ENCODE measurements at regions not wholly inside any gene's neighbourhood (a gene's known extent, or its start where the extent isn't known, plus 50 kb on each side); places are given as distances from the start of the nearest gene placed in this dataset.

DNA sequence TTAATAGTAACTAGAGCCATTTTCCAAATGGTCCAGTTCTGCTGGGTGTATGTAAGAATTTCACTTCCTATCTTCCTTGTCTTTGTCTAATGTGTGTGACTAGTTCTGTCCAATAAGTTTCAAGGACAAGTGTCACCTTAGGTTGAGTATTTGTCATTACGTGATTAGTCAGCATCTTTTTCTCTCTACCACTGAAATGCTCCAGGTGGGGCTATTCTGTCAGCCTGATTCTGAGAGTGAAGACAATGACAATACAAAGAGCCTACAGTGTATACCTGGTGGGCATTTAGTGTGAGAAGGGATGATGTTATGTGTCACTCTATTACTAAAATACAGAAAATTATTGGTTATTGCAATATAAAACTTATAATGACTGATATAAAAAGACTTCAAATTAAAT lies 876.3 kb downstream of the C4orf33 start:
- ChIA-PET CTCF (no interaction called here), POLR2A (no interaction called here)
- Mint-ChIP-seq H3K36me3 (ENCODE audit: insufficient read depth, unreplicated experiment) (no peaks in the 10 kb centered on the region), H3K4me3 (ENCODE audit: unreplicated experiment) (no peak overlapping the region), H3K27me3 (ENCODE audit: insufficient read depth, unreplicated experiment) (no peaks in the 10 kb centered on the region), H3K27ac (ENCODE audit: unreplicated experiment) (no peak overlapping the region), H3K9me3 (ENCODE audit: unreplicated experiment) (no peaks in the 10 kb centered on the region), H3K4me1 (ENCODE audit: low read depth, unreplicated experiment) (no peaks in the 10 kb centered on the region)
- peak in 1 of 2 experiments; percentile 2 for DNase-seq
- Histone ChIP-seq H3K36me3 (ENCODE audit: control insufficient read depth, insufficient read depth, low read length) (no peaks in the 10 kb centered on the region), H3K27me3 (replicated peaks; ENCODE audit: control insufficient read depth, insufficient read depth, low read length) (no peaks in the 10 kb centered on the region), H3K4me1 (no peaks in the 10 kb centered on the region), H3K4me3 (ENCODE audit: low read depth, low read length) (no peak overlapping the region), H3K9me3 (no peaks in the 10 kb centered on the region)
- intact Hi-C loops (cut with micrococcal nuclease; ENCODE audit: unreplicated experiment) = no loop called here
- TF ChIP-seq, protein P1, sequence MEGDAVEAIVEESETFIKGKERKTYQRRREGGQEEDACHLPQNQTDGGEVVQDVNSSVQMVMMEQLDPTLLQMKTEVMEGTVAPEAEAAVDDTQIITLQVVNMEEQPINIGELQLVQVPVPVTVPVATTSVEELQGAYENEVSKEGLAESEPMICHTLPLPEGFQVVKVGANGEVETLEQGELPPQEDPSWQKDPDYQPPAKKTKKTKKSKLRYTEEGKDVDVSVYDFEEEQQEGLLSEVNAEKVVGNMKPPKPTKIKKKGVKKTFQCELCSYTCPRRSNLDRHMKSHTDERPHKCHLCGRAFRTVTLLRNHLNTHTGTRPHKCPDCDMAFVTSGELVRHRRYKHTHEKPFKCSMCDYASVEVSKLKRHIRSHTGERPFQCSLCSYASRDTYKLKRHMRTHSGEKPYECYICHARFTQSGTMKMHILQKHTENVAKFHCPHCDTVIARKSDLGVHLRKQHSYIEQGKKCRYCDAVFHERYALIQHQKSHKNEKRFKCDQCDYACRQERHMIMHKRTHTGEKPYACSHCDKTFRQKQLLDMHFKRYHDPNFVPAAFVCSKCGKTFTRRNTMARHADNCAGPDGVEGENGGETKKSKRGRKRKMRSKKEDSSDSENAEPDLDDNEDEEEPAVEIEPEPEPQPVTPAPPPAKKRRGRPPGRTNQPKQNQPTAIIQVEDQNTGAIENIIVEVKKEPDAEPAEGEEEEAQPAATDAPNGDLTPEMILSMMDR (IDR thresholded peaks at IDR 0.05; ENCODE audit: insufficient read depth in 1 of 2, low read depth in 1 of 2, low read length in 1 of 2, severe bottlenecking in 1 of 2, unreplicated experiment in 1 of 2) = peak in 1 of 2 experiments; percentile 39
- no TSS peak for BruUV-seq (replicated peaks)

GRCh38 chr4:129974730-129975129 lies 878.8 kb downstream of the C4orf33 start:
- ChIA-PET POLR2A (no interaction called here), CTCF (interaction anchor here (0.6 kb wide), 1 partner anchor 13 kb away, joined by 3 read pairs; no protein-coding TSS in a partner anchor)
- no peak overlapping the region for H3K4me3 Mint-ChIP-seq (ENCODE audit: unreplicated experiment)
- Histone ChIP-seq H3K4me1 (no peaks in the 10 kb centered on the region), H3K27me3 (replicated peaks; ENCODE audit: control insufficient read depth, insufficient read depth, low read length) (no peaks in the 10 kb centered on the region), H3K36me3 (ENCODE audit: control insufficient read depth, insufficient read depth, low read length) (no peaks in the 10 kb centered on the region), H3K4me3 (ENCODE audit: low read depth, low read length) (no peak overlapping the region), H3K9me3 (no peaks in the 10 kb centered on the region)
- no peaks in the 10 kb centered on the region for H3K9me3 Mint-ChIP-seq (ENCODE audit: unreplicated experiment)
- no peak overlapping the region for H3K27ac Mint-ChIP-seq (ENCODE audit: unreplicated experiment)
- TF ChIP-seq, protein P1 (IDR thresholded peaks at IDR 0.05; ENCODE audit: insufficient read depth in 1 of 2, low read depth in 1 of 2, low read length in 1 of 2, severe bottlenecking in 1 of 2, unreplicated experiment in 1 of 2) = no peak
- no peaks in the 10 kb centered on the region for H3K36me3 Mint-ChIP-seq (ENCODE audit: insufficient read depth, unreplicated experiment)
- no TSS peak for BruUV-seq (replicated peaks)
- H3K27me3 Mint-ChIP-seq (ENCODE audit: insufficient read depth, unreplicated experiment) = no peaks in the 10 kb centered on the region
- intact Hi-C loops (cut with micrococcal nuclease; ENCODE audit: unreplicated experiment) = no loop called here
- no peak for DNase-seq
- H3K4me1 Mint-ChIP-seq (ENCODE audit: low read depth, unreplicated experiment) = no peaks in the 10 kb centered on the region

DNA sequence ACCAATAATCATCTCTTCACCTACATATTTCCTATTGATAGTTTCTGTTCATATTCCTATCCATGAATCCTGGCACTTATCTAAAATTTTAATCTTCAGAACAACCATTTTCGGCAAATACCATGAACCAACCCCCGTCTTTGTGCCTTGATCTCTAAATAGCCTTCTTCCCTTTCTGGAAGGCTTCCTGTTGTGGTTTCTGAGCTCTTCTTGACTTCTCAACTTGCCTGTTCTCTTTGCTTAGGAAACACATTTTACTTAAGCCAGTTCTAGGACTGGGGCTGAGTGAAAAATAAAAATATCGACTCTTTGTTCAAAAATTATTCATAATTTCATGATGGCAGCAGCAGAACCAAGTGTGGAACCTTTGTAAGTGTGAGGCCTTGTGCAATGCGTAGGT lies 882.4 kb downstream of the C4orf33 start:
- ChIA-PET CTCF (no interaction called here), POLR2A (no interaction called here)
- no peaks in the 10 kb centered on the region for H3K27me3 ChIP-seq (replicated peaks; ENCODE audit: control insufficient read depth, insufficient read depth, low read length)

More for the DNA sequence above, 882.4 kb downstream of the C4orf33 start:
- Histone ChIP-seq H3K9me3 (no peaks in the 10 kb centered on the region), H3K36me3 (ENCODE audit: control insufficient read depth, insufficient read depth, low read length) (no peaks in the 10 kb centered on the region), H3K4me1 (no peaks in the 10 kb centered on the region), H3K4me3 (ENCODE audit: low read depth, low read length) (no peak overlapping the region)
- H3K27me3 Mint-ChIP-seq (ENCODE audit: insufficient read depth, unreplicated experiment) = no peaks in the 10 kb centered on the region
- no TSS peak for BruUV-seq (replicated peaks)
- TF ChIP-seq, protein P1 (IDR thresholded peaks at IDR 0.05; ENCODE audit: insufficient read depth in 1 of 2, low read depth in 1 of 2, low read length in 1 of 2, severe bottlenecking in 1 of 2, unreplicated experiment in 1 of 2) = no peak
- no peaks in the 10 kb centered on the region for H3K9me3 Mint-ChIP-seq (ENCODE audit: unreplicated experiment)
- no peaks in the 10 kb centered on the region for H3K4me1 Mint-ChIP-seq (ENCODE audit: low read depth, unreplicated experiment)
- intact Hi-C loops (cut with micrococcal nuclease; ENCODE audit: unreplicated experiment) = no loop called here
- H3K27ac Mint-ChIP-seq (ENCODE audit: unreplicated experiment) = no peak overlapping the region
- no peaks in the 10 kb centered on the region for H3K36me3 Mint-ChIP-seq (ENCODE audit: insufficient read depth, unreplicated experiment)
- DNase-seq = no peak
- no peak overlapping the region for H3K4me3 Mint-ChIP-seq (ENCODE audit: unreplicated experiment)

All from Caco-2 (cell line).